DND-41 (cell line): ENCODE measurements at regions not wholly inside any gene's neighbourhood (a gene's known extent, or its start where the extent isn't known, plus 50 kb on each side); places are given as distances from the start of the nearest gene placed in this dataset.
"Not testable (repeated sequence)": the region's sequence is repeated elsewhere in the genome, so short reads cannot be mapped to it uniquely, and the experiment has no call there.

ENCODE experiments used
- ATAC-seq: fragments of 200-7000 bp; cut with Tn5 transposase; 3 replicates; pipeline ENCODE4 v1.9.1; 2021; ENCODE audit warnings: low read depth; ENCODE audit not compliant: insufficient read depth
- DNase-seq: peaks from one replicate; pipeline ENCODE4 v3.0.0-alpha.2; 2020
- H2AFZ ChIP-seq: 2 replicates; pipeline ENCODE4 v1.6.0; 2012; ENCODE audit warnings: low read depth, low read length
- H3K27ac ChIP-seq: 2 replicates; pipeline ENCODE4 v1.5.1; 2012; ENCODE audit warnings: low read length, inconsistent platforms
- H3K27me3 ChIP-seq: fragments of 200-600 bp; sonication (generic); 2 replicates; pipeline ENCODE4 v1.6.0; 2012; ENCODE audit warnings: low read length, mild to moderate bottlenecking, inconsistent platforms; ENCODE audit not compliant: insufficient read depth, poor library complexity
- H3K36me3 ChIP-seq: 2 replicates; pipeline ENCODE4 v1.5.1; 2012; ENCODE audit warnings: low read length, inconsistent platforms; ENCODE audit not compliant: insufficient read depth
- H3K4me1 ChIP-seq: 2 replicates; pipeline ENCODE4 v1.5.1; 2012; ENCODE audit warnings: mild to moderate bottlenecking, low read length; ENCODE audit not compliant: insufficient read depth
- H3K4me2 ChIP-seq: 2 replicates; pipeline ENCODE4 v1.6.0; 2012; ENCODE audit warnings: mild to moderate bottlenecking, moderate library complexity, low read length, inconsistent platforms; ENCODE audit not compliant: insufficient read depth
- H3K4me3 ChIP-seq, 2 experiments: fragments of 200-600 bp in 1 of 2; shearing (Covaris generic) in 1 of 2; 2 replicates each; pipeline ENCODE4 v1.5.1; 2012 to 2016; ENCODE audit warnings: inconsistent platforms in 2 of 2, low read length in 2 of 2, mild to moderate bottlenecking in 2 of 2, low read depth in 1 of 2, moderate library complexity in 1 of 2
- H3K79me2 ChIP-seq: 2 replicates; pipeline ENCODE4 v1.6.0; 2012; ENCODE audit warnings: low read length, inconsistent platforms; ENCODE audit not compliant: insufficient read depth
- H3K9ac ChIP-seq: 2 replicates; pipeline ENCODE4 v1.6.0; 2012; ENCODE audit warnings: low read depth, mild to moderate bottlenecking, inconsistent platforms, low read length, moderate library complexity
- H3K9me3 ChIP-seq: 2 replicates; pipeline ENCODE4 v1.5.1; 2012; ENCODE audit warnings: low read length, moderate library complexity, mild to moderate bottlenecking, inconsistent platforms; ENCODE audit not compliant: insufficient read depth, severe bottlenecking
- H4K20me1 ChIP-seq: 2 replicates; pipeline ENCODE4 v1.6.0; 2012; ENCODE audit warnings: low read length; ENCODE audit not compliant: insufficient read depth
- CTCF ChIP-seq: IDR thresholded peaks from 2 replicates; pipeline ENCODE4 v1.5.1; 2012; ENCODE audit warnings: borderline replicate concordance, low read length, moderate library complexity, mild to moderate bottlenecking; ENCODE audit not compliant: poor library complexity, severe bottlenecking; ENCODE audit errors: extremely low read depth
- EZH2 ChIP-seq: IDR thresholded peaks from 3 replicates; pipeline ENCODE4 v1.6.1; 2012; ENCODE audit warnings: borderline replicate concordance, low read depth, mild to moderate bottlenecking, moderate library complexity, low read length, inconsistent platforms; ENCODE audit not compliant: severe bottlenecking

GRCh38 chr6:81362246-81362645 lies 390.2 kb downstream of the TENT5A start:
- ATAC-seq (no peak), DNase-seq (no peak)
- Histone ChIP-seq H3K4me1 (no peaks in the 10 kb centered on the region), H3K4me3 (no peak overlapping the region), H3K79me2 (no peaks in the 10 kb centered on the region), H3K36me3 (no peaks in the 10 kb centered on the region), H2AFZ (no peak overlapping the region), H3K27ac (no peak overlapping the region), H3K9ac (no peak overlapping the region), H4K20me1 (no peaks in the 10 kb centered on the region), H3K9me3 (peaks cover 3% of the 10 kb centered on the region), H3K27me3 (no peaks in the 10 kb centered on the region), H3K4me2 (no peak overlapping the region)
- no peak for TF ChIP-seq EZH2
- TF ChIP-seq CTCF: no peak

GRCh38 chr6:81353262-81353661 lies 399.2 kb downstream of the TENT5A start:
- no peak for DNase-seq
- no peak overlapping the region for H3K4me3 ChIP-seq
- no peak for TF ChIP-seq EZH2
- TF ChIP-seq CTCF: no peak

GRCh38 chr6:81344026-81344425 lies 408.5 kb downstream of the TENT5A start:
- H3K27ac ChIP-seq, DNase-seq, H3K36me3 ChIP-seq, H3K9ac ChIP-seq, H2AFZ ChIP-seq, ATAC-seq, H3K4me1 ChIP-seq, H3K4me2 ChIP-seq, H3K79me2 ChIP-seq, H4K20me1 ChIP-seq, H3K4me3 ChIP-seq, H3K27me3 ChIP-seq, H3K9me3 ChIP-seq: not testable (repeated sequence)

More at GRCh38 chr6:81353262-81353661, 399.2 kb downstream of the TENT5A start:
- Histone ChIP-seq H3K36me3 (no peaks in the 10 kb centered on the region), H4K20me1 (no peaks in the 10 kb centered on the region), H3K4me1 (no peaks in the 10 kb centered on the region), H3K27ac (no peak overlapping the region), H3K9me3 (no peaks in the 10 kb centered on the region), H3K27me3 (no peaks in the 10 kb centered on the region), H3K79me2 (no peaks in the 10 kb centered on the region), H2AFZ (no peak overlapping the region), H3K9ac (no peak overlapping the region), H3K4me2 (no peak overlapping the region)
- ATAC-seq: no peak

- ATAC-seq (no peak), DNase-seq (no peak)
- no peak overlapping the region for H3K27ac ChIP-seq
- TF ChIP-seq EZH2 (no peak), CTCF (no peak)
- H3K4me2 ChIP-seq: no peak overlapping the region
- no peak overlapping the region for H2AFZ ChIP-seq
- H3K36me3 ChIP-seq: no peaks in the 10 kb centered on the region
- no peaks in the 10 kb centered on the region for H3K27me3 ChIP-seq
- no peaks in the 10 kb centered on the region for H3K4me1 ChIP-seq
- no peaks in the 10 kb centered on the region for H4K20me1 ChIP-seq
- H3K9ac ChIP-seq: no peak overlapping the region
- H3K9me3 ChIP-seq: no peaks in the 10 kb centered on the region
- H3K4me3 ChIP-seq: no peak overlapping the region
- H3K79me2 ChIP-seq: no peaks in the 10 kb centered on the region
Observed at GRCh38 chr6:81340946-81341345, 411.5 kb downstream of the TENT5A start.
